Keratinocyte (primary cell): ENCODE measurements at regions not wholly inside any gene's neighbourhood (a gene's known extent, or its start where the extent isn't known, plus 50 kb on each side); places are given as distances from the start of the nearest gene placed in this dataset.

Source experiments
- DNase-seq: peaks from one replicate; pipeline ENCODE4 v3.0.0-alpha.2; 2011; ENCODE audit warnings: low read depth, missing footprints, low spot score
- FAIRE-seq: peaks from 2 replicates; lab custom pipeline; 2011; peaks lifted over from hg19 to GRCh38; lab: Jason Lieb, UNC
- H2AFZ ChIP-seq: 2 replicates; pipeline ENCODE4 v1.6.0; 2012; ENCODE audit warnings: low read length, control low read depth, inconsistent platforms; ENCODE audit not compliant: control insufficient read depth
- H3K27ac ChIP-seq: 2 replicates; pipeline ENCODE4 v1.5.1; 2011; ENCODE audit warnings: low read length; ENCODE audit not compliant: control insufficient read depth, insufficient read depth
- H3K27me3 ChIP-seq: 3 replicates; pipeline ENCODE4 v1.6.0; 2011; ENCODE audit warnings: low read length; ENCODE audit not compliant: control insufficient read depth, insufficient read depth; ENCODE audit errors: extremely low read depth
- H3K36me3 ChIP-seq, 2 experiments: 2 replicates in 1 of 2; 3 replicates in 1 of 2; pipeline ENCODE4 v1.5.1; 2011; ENCODE audit warnings: low read length in 2 of 2, mild to moderate bottlenecking in 1 of 2; ENCODE audit not compliant: control insufficient read depth in 2 of 2, insufficient read depth in 2 of 2; ENCODE audit errors: extremely low read depth in 1 of 2
- H3K4me1 ChIP-seq: 3 replicates; pipeline ENCODE4 v1.5.1; 2011; ENCODE audit warnings: low read length; ENCODE audit not compliant: control insufficient read depth, insufficient read depth; ENCODE audit errors: extremely low read depth
- H3K4me2 ChIP-seq: 3 replicates; pipeline ENCODE4 v1.6.0; 2011; ENCODE audit warnings: low read depth, low read length; ENCODE audit not compliant: control insufficient read depth, insufficient read depth; ENCODE audit errors: extremely low read depth
- H3K4me3 ChIP-seq, 3 experiments: fragments of 200-600 bp in 1 of 3; sonication (generic) in 1 of 3; 2 replicates in 2 of 3; 3 replicates in 1 of 3; pipeline ENCODE4 v1.5.1; 2011 to 2016; ENCODE audit warnings: low read length in 3 of 3, mild to moderate bottlenecking in 3 of 3, control low read depth in 2 of 3, inconsistent platforms in 1 of 3, low read depth in 1 of 3, mixed read lengths in 1 of 3, mixed run types in 1 of 3, moderate library complexity in 1 of 3; ENCODE audit not compliant: control insufficient read depth in 2 of 3, insufficient read depth in 2 of 3; ENCODE audit errors: extremely low read depth in 1 of 3
- H3K79me2 ChIP-seq: 2 replicates; pipeline ENCODE4 v1.6.0; 2012; ENCODE audit warnings: low read length; ENCODE audit not compliant: control insufficient read depth, insufficient read depth
- H3K9ac ChIP-seq: 3 replicates; pipeline ENCODE4 v1.6.0; 2011; ENCODE audit warnings: low read length; ENCODE audit not compliant: control insufficient read depth, insufficient read depth; ENCODE audit errors: extremely low read depth
- H3K9me1 ChIP-seq: 3 replicates; pipeline ENCODE4 v1.6.0; 2011; ENCODE audit warnings: low read length; ENCODE audit not compliant: control insufficient read depth, insufficient read depth; ENCODE audit errors: extremely low read depth
- H3K9me3 ChIP-seq: 2 replicates; pipeline ENCODE4 v1.5.1; 2012; ENCODE audit warnings: low read depth, low read length; ENCODE audit not compliant: control insufficient read depth
- H4K20me1 ChIP-seq: 3 replicates; pipeline ENCODE4 v1.6.0; 2011; ENCODE audit warnings: low read length; ENCODE audit not compliant: control insufficient read depth, insufficient read depth; ENCODE audit errors: extremely low read depth
- CTCF ChIP-seq, 3 experiments: IDR thresholded peaks in 1 of 3; conservative IDR thresholded peaks in 1 of 3; optimal IDR thresholded peaks in 1 of 3; 2 replicates in 2 of 3; 3 replicates in 1 of 3; pipeline versions ENCODE3 to v1.5.1; 2011; ENCODE audit warnings: low read length in 3 of 3, mild to moderate bottlenecking in 3 of 3, moderate library complexity in 2 of 3, control low read depth in 1 of 3, inconsistent platforms in 1 of 3; ENCODE audit not compliant: insufficient read depth in 2 of 3; ENCODE audit errors: extremely low read depth in 1 of 3
- EZH2 ChIP-seq: IDR thresholded peaks from one replicate; pipeline ENCODE4 v1.6.1; 2012; ENCODE audit warnings: inconsistent platforms, mild to moderate bottlenecking, low read length, moderate library complexity
- dilution Hi-C: fragments of 300-500 bp; cut with MboI; formaldehyde crosslinking; loops from one replicate; pipeline ENCODE4 v1.7.0; 2020; ENCODE audit warnings: low sequenced_read_pairs; ENCODE audit not compliant: extremely low pct_ligation_motif_present

DNA sequence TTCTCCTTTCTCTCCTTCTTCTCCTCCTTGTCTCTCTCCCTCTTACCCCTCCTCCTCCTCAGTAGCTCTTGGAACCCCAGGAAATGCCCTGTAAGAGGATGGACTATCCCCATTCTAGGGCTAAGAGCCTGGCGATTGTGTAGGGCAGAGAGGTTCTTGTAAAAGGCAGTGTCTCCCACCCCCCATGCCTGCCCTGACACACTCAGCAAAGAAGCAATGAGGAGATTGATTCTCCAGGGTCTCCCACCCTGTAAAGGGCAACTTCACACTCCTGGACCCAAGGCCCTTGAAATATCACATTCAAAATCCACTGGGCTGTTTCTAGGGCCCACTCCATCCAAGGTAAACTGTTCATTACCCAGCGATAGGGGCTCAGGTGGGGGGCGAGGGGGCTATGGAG, 144.1 kb downstream of the INSIG2 start:
- no peak overlapping the region for H3K4me2 ChIP-seq
- H3K4me1 ChIP-seq, result peaks cover 7% of the 10 kb centered on the region
- dilution Hi-C loops, result no loop called here
- DNase-seq, result no peak
- no peaks in the 10 kb centered on the region for H3K9me1 ChIP-seq
- H3K9me3 ChIP-seq, result no peaks in the 10 kb centered on the region
- H3K36me3 ChIP-seq, result no peaks in the 10 kb centered on the region
- no peaks in the 10 kb centered on the region for H3K79me2 ChIP-seq
- TF ChIP-seq CTCF (optimal IDR thresholded peaks at IDR 0.05 in 1 of 3, IDR thresholded peaks at IDR 0.05 in 1 of 3, conservative IDR thresholded peaks at IDR 0.05 in 1 of 3; ENCODE audit: extremely low read depth in 1 of 3, insufficient read depth in 2 of 3, low read length in 3 of 3) (no peak), EZH2 (no peak)
- H2AFZ ChIP-seq, result no peak overlapping the region
- H3K4me3 ChIP-seq, result no peak overlapping the region
- no peaks in the 10 kb centered on the region for H3K27me3 ChIP-seq
- FAIRE-seq, result no peak
- H3K27ac ChIP-seq, result no peak overlapping the region
- H4K20me1 ChIP-seq, result no peaks in the 10 kb centered on the region
- H3K9ac ChIP-seq, result no peak overlapping the region

DNA sequence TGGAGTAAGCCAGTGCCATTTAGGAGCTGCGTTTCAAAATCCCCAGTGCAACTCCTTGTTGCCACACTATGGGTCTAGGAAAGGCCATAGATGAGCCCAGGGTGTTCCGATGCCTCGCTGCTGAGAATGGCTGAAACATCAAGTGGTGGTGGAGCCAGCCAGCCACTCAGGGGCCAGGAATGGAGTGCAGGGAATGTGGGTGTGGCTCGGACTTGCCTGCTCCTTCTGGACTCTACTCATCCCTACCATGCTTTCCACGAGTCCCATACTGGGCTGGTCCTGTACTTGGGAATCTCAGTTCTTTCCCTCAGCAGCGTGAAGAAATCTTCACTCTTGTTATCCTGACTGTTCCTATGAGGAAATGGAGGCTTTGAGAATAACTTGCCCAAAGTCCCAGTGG, 143.5 kb downstream of the INSIG2 start:
- dilution Hi-C loops, result no loop called here
- Histone ChIP-seq H4K20me1 (no peaks in the 10 kb centered on the region), H3K4me2 (no peak overlapping the region), H3K4me3 (no peak overlapping the region), H3K36me3 (no peaks in the 10 kb centered on the region), H2AFZ (no peak overlapping the region), H3K9ac (no peak overlapping the region), H3K9me1 (no peaks in the 10 kb centered on the region), H3K9me3 (no peaks in the 10 kb centered on the region), H3K79me2 (no peaks in the 10 kb centered on the region), H3K27me3 (no peaks in the 10 kb centered on the region), H3K27ac (no peak overlapping the region), H3K4me1 (peaks cover 7% of the 10 kb centered on the region)
- DNase-seq (no peak), FAIRE-seq (peak; percentile 13)
- TF ChIP-seq EZH2, result no peak
- no peak for TF ChIP-seq CTCF (optimal IDR thresholded peaks at IDR 0.05 in 1 of 3, IDR thresholded peaks at IDR 0.05 in 1 of 3, conservative IDR thresholded peaks at IDR 0.05 in 1 of 3; ENCODE audit: extremely low read depth in 1 of 3, insufficient read depth in 2 of 3, low read length in 3 of 3)
